Muscle layer of colon (tissue), 2 donors: ENCODE measurements at regions not wholly inside any gene's neighbourhood (a gene's known extent, or its start where the extent isn't known, plus 50 kb on each side); places are given as distances from the start of the nearest gene placed in this dataset.
"Not testable (repeated sequence)": the region's sequence is repeated elsewhere in the genome, so short reads cannot be mapped to it uniquely, and the experiment has no call there.

Experiments
- H3K27ac ChIP-seq: one replicate; pipeline ENCODE4 v1.7.0; 2013; ENCODE audit warnings: low read depth, mild to moderate bottlenecking, low read length, moderate library complexity
- H3K27me3 ChIP-seq, 2 donors: one replicate each; pipeline ENCODE4 v1.7.0; 2013; ENCODE audit warnings: low read length in 2 of 2, mild to moderate bottlenecking in 2 of 2; ENCODE audit not compliant: insufficient read depth in 2 of 2, control insufficient read depth in 1 of 2
- H3K36me3 ChIP-seq: one replicate; pipeline ENCODE4 v1.7.0; 2013; ENCODE audit warnings: mild to moderate bottlenecking, low read length; ENCODE audit not compliant: insufficient read depth
- H3K4me1 ChIP-seq: one replicate; pipeline ENCODE4 v1.7.0; 2013; ENCODE audit warnings: mild to moderate bottlenecking, low read length; ENCODE audit not compliant: insufficient read depth
- H3K4me3 ChIP-seq, 2 donors: one replicate each; pipeline ENCODE4 v1.7.0; 2013; ENCODE audit warnings: low read length in 2 of 2, low read depth in 1 of 2, mild to moderate bottlenecking in 1 of 2, moderate library complexity in 1 of 2
- H3K9ac ChIP-seq: one replicate; pipeline ENCODE4 v1.7.0; 2013; ENCODE audit warnings: low read length
- H3K9me3 ChIP-seq: one replicate; pipeline ENCODE4 v1.7.0; 2013; ENCODE audit warnings: mild to moderate bottlenecking, low read length
- donor health status: abdominal sarcoma.
- donor health status: Adenocarcinoma of cecum.

- H3K27me3 ChIP-seq, result no peaks in the 10 kb centered on the region
Measured at GRCh38 chr9:102506406-102506805, 488.7 kb upstream of the CYLC2 start.

GRCh38 chr9:102499468-102499867, 495.7 kb upstream of the CYLC2 start:
- H3K27me3 ChIP-seq, result no peaks in the 10 kb centered on the region
- no peak overlapping the region for H3K9ac ChIP-seq
- no peak overlapping the region for H3K27ac ChIP-seq
- no peak overlapping the region for H3K4me3 ChIP-seq
- H3K4me1 ChIP-seq, result no peaks in the 10 kb centered on the region
- no peaks in the 10 kb centered on the region for H3K36me3 ChIP-seq
- no peaks in the 10 kb centered on the region for H3K9me3 ChIP-seq

More at GRCh38 chr9:102506406-102506805, 488.7 kb upstream of the CYLC2 start:
- Histone ChIP-seq H3K4me1 (no peaks in the 10 kb centered on the region), H3K27ac (no peak overlapping the region), H3K9ac (no peak overlapping the region), H3K36me3 (no peaks in the 10 kb centered on the region), H3K4me3 (no peak overlapping the region), H3K9me3 (no peaks in the 10 kb centered on the region)

GRCh38 chr9:102497709-102498108, 497.4 kb upstream of the CYLC2 start:
- Histone ChIP-seq H3K9ac (no peak overlapping the region), H3K27ac (no peak overlapping the region), H3K4me3 (no peak overlapping the region), H3K27me3 (no peaks in the 10 kb centered on the region), H3K9me3 (no peaks in the 10 kb centered on the region), H3K4me1 (no peaks in the 10 kb centered on the region), H3K36me3 (no peaks in the 10 kb centered on the region)

GRCh38 chr9:102486976-102487375, 508.2 kb upstream of the CYLC2 start:
- not testable (repeated sequence) for H3K27ac ChIP-seq, H3K36me3 ChIP-seq, H3K27me3 ChIP-seq, H3K9me3 ChIP-seq, H3K9ac ChIP-seq, H3K4me3 ChIP-seq, H3K4me1 ChIP-seq

GRCh38 chr9:102483651-102484050, 511.5 kb upstream of the CYLC2 start:
- Histone ChIP-seq H3K4me1 (no peaks in the 10 kb centered on the region), H3K27me3 (no peaks in the 10 kb centered on the region), H3K27ac (no peak overlapping the region), H3K36me3 (no peaks in the 10 kb centered on the region), H3K9ac (no peak overlapping the region), H3K4me3 (no peak overlapping the region), H3K9me3 (no peaks in the 10 kb centered on the region)

GRCh38 chr9:102482776-102483175, 512.4 kb upstream of the CYLC2 start:
- Histone ChIP-seq H3K27ac (no peak overlapping the region), H3K9me3 (no peaks in the 10 kb centered on the region), H3K4me3 (no peak overlapping the region), H3K27me3 (no peaks in the 10 kb centered on the region), H3K9ac (no peak overlapping the region), H3K36me3 (no peaks in the 10 kb centered on the region), H3K4me1 (no peaks in the 10 kb centered on the region)

GRCh38 chr9:102479191-102479590, 515.9 kb upstream of the CYLC2 start:
- Histone ChIP-seq H3K9me3 (no peaks in the 10 kb centered on the region), H3K27ac (no peak overlapping the region), H3K4me3 (no peak overlapping the region), H3K4me1 (no peaks in the 10 kb centered on the region), H3K27me3 (no peaks in the 10 kb centered on the region), H3K36me3 (no peaks in the 10 kb centered on the region), H3K9ac (no peak overlapping the region)

- no peaks in the 10 kb centered on the region for H3K27me3 ChIP-seq
Measured at GRCh38 chr9:102474357-102474756, 520.8 kb upstream of the CYLC2 start.

GRCh38 chr9:102469430-102469829, 525.7 kb upstream of the CYLC2 start:
- H3K9ac ChIP-seq, H3K4me1 ChIP-seq, H3K27ac ChIP-seq, H3K36me3 ChIP-seq, H3K9me3 ChIP-seq, H3K4me3 ChIP-seq, H3K27me3 ChIP-seq: not testable (repeated sequence)

More at GRCh38 chr9:102474357-102474756, 520.8 kb upstream of the CYLC2 start:
- no peaks in the 10 kb centered on the region for H3K36me3 ChIP-seq
- H3K27ac ChIP-seq, result no peak overlapping the region
- no peaks in the 10 kb centered on the region for H3K9me3 ChIP-seq
- no peaks in the 10 kb centered on the region for H3K4me1 ChIP-seq
- no peak overlapping the region for H3K9ac ChIP-seq
- no peak overlapping the region for H3K4me3 ChIP-seq

GRCh38 chr9:102461156-102461819, 533.8 kb upstream of the CYLC2 start:
- H3K4me3 ChIP-seq, result no peak overlapping the region
- no peak overlapping the region for H3K27ac ChIP-seq
- H3K27me3 ChIP-seq, result no peaks in the 10 kb centered on the region
- H3K9me3 ChIP-seq, result no peaks in the 10 kb centered on the region
- H3K9ac ChIP-seq, result no peak overlapping the region
- H3K36me3 ChIP-seq, result no peaks in the 10 kb centered on the region
- no peaks in the 10 kb centered on the region for H3K4me1 ChIP-seq

- no peaks in the 10 kb centered on the region for H3K36me3 ChIP-seq
- H3K9ac ChIP-seq, result no peak overlapping the region
- H3K9me3 ChIP-seq, result no peaks in the 10 kb centered on the region
- H3K4me1 ChIP-seq, result no peaks in the 10 kb centered on the region
- H3K27ac ChIP-seq, result no peak overlapping the region
- no peaks in the 10 kb centered on the region for H3K27me3 ChIP-seq
- no peak overlapping the region for H3K4me3 ChIP-seq
Measured at GRCh38 chr9:102459828-102460227, 535.3 kb upstream of the CYLC2 start.

- Histone ChIP-seq H3K27me3 (no peaks in the 10 kb centered on the region), H3K9ac (no peak overlapping the region), H3K4me3 (no peak overlapping the region), H3K4me1 (no peaks in the 10 kb centered on the region), H3K27ac (no peak overlapping the region), H3K9me3 (no peaks in the 10 kb centered on the region), H3K36me3 (no peaks in the 10 kb centered on the region)
Measured at GRCh38 chr9:102456562-102456961, 538.6 kb upstream of the CYLC2 start.
